ENCODE measurements at regions not wholly inside any gene's neighbourhood (a gene's known extent, or its start where the extent isn't known, plus 50 kb on each side); places are given as distances from the start of the nearest gene placed in this dataset.

DNA sequence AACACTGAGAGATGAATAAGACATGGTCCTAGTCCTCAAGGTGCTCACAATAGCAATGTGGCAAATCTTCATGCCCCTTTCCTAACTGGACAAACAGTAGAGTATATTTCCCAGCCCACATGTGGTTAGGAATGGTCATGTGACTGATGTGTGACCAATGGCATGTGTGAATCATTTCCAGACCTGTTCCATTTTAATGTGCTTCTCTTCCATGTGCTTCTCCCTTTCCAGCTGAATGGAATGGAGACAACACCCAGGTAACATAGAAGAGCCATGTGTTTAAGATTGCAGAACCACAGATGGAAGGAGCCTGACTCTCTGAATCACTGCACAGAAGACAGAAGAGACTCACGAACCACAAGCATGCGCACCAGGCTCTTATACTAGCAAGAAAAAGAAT, 409.9 kb upstream of the NFIA start:
- no peaks in the 10 kb centered on the region for H3K36me3 ChIP-seq (ENCODE audit: control insufficient read depth in 3 of 3, insufficient read depth in 2 of 3, low read depth in 1 of 3, low read length in 3 of 3)
- no peak overlapping the region for H3K4me3 ChIP-seq (ENCODE audit: low read depth in 1 of 3, low read length in 3 of 3)
- 79 to 100% (median 86%) methylated on average over 2 of the region's 2 CpGs for WGBS, 3 donors
- H3K27me3 ChIP-seq (ENCODE audit: control insufficient read depth in 3 of 3, insufficient read depth in 3 of 3, low read length in 3 of 3) = no peaks in the 10 kb centered on the region
- H3K4me1 ChIP-seq (ENCODE audit: control insufficient read depth in 3 of 3, insufficient read depth in 2 of 3, low read depth in 1 of 3, low read length in 2 of 3) = no peaks in the 10 kb centered on the region
- FAIRE-seq (no peak), DNase-seq (no peak)
- no peak overlapping the region for H3K27ac ChIP-seq (ENCODE audit: low read depth in 1 of 3, low read length in 2 of 3)
- H3K9me3 ChIP-seq (ENCODE audit: control insufficient read depth in 2 of 2, insufficient read depth in 1 of 2, low read depth in 1 of 2, low read length in 1 of 2) = no peaks in the 10 kb centered on the region

DNA sequence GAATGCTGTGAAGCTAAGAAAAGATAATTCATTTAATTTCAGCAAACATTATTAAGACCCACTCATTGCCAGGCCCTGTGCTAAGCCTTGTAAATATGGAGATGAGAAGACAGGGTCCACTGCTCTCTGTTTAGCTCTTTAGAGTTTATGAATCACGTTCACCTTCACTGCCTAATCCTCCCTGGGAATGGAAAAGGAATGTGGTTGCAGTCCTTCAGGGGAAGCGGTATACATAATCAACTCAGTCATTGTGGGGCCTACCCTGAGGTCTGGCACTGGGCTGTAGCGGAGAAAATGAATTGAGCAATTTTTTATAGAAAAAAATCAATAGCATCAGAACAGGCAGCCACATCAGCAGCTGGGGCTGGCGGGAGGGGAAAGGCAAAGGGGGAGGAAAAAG, 412.1 kb upstream of the NFIA start:
- Histone ChIP-seq H3K4me3 (ENCODE audit: low read depth in 1 of 3, low read length in 3 of 3) (no peak overlapping the region), H3K36me3 (ENCODE audit: control insufficient read depth in 3 of 3, insufficient read depth in 2 of 3, low read depth in 1 of 3, low read length in 3 of 3) (no peaks in the 10 kb centered on the region), H3K4me1 (ENCODE audit: control insufficient read depth in 3 of 3, insufficient read depth in 2 of 3, low read depth in 1 of 3, low read length in 2 of 3) (no peaks in the 10 kb centered on the region), H3K9me3 (ENCODE audit: control insufficient read depth in 2 of 2, insufficient read depth in 1 of 2, low read depth in 1 of 2, low read length in 1 of 2) (no peaks in the 10 kb centered on the region), H3K27ac (ENCODE audit: low read depth in 1 of 3, low read length in 2 of 3) (no peak overlapping the region), H3K27me3 (ENCODE audit: control insufficient read depth in 3 of 3, insufficient read depth in 3 of 3, low read length in 3 of 3) (no peaks in the 10 kb centered on the region)
- FAIRE-seq = no peak
- no peak for DNase-seq
- 66 to 75% (median 74%) methylated on average over 4 of the region's 4 CpGs for WGBS, 3 donors

DNA sequence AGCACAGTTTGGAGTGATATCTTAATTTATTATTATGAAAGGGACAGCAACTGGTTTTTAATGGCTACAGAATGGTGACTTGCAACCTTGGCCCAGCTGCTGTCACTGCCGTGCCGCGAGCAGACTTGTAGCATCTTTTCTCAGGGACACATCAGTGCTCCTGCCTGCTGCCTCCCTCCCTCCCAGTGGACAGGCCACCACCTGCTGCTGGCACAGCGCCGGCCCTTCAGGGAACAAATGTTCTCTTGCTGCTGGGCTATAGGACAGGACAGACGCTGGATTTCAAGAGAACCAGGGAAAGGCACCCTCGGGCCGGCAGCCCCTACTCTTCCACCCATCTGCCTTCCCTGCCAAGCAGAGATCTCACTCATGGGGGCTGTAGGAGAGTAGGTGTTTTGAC, 413.8 kb upstream of the NFIA start:
- Histone ChIP-seq H3K4me1 (ENCODE audit: control insufficient read depth in 3 of 3, insufficient read depth in 2 of 3, low read depth in 1 of 3, low read length in 2 of 3) (no peaks in the 10 kb centered on the region), H3K27ac (ENCODE audit: low read depth in 1 of 3, low read length in 2 of 3) (no peak overlapping the region), H3K27me3 (ENCODE audit: control insufficient read depth in 3 of 3, insufficient read depth in 3 of 3, low read length in 3 of 3) (no peaks in the 10 kb centered on the region), H3K36me3 (ENCODE audit: control insufficient read depth in 3 of 3, insufficient read depth in 2 of 3, low read depth in 1 of 3, low read length in 3 of 3) (no peaks in the 10 kb centered on the region), H3K4me3 (ENCODE audit: low read depth in 1 of 3, low read length in 3 of 3) (no peak overlapping the region), H3K9me3 (ENCODE audit: control insufficient read depth in 2 of 2, insufficient read depth in 1 of 2, low read depth in 1 of 2, low read length in 1 of 2) (no peaks in the 10 kb centered on the region)
- FAIRE-seq (no peak), DNase-seq (no peak)
- 91 to 94% (median 94%) methylated on average over 8 of the region's 8 CpGs for WGBS, 3 donors

DNA sequence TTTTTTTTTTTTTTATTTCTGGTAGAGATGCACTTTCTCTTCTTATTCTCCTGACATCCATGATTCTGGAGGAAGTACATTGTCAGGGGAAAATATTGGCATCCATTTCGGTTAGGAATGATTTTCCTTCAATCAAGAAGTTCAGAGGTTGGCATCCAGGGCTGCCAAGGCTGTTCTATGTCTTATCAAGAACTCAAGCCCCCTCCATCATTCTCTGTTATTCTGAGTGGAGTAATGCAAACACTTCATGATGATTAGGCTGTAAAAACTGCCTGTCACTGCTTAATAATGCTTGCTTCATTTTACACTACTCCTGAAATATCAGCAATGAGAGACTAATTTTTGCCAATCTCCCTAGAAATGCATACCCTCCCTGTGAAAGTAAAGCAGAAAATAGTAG, 417.1 kb upstream of the NFIA start:
- H3K27me3 ChIP-seq (ENCODE audit: control insufficient read depth in 3 of 3, insufficient read depth in 3 of 3, low read length in 3 of 3) = no peaks in the 10 kb centered on the region
- FAIRE-seq (no peak), DNase-seq (no peak)

DNA sequence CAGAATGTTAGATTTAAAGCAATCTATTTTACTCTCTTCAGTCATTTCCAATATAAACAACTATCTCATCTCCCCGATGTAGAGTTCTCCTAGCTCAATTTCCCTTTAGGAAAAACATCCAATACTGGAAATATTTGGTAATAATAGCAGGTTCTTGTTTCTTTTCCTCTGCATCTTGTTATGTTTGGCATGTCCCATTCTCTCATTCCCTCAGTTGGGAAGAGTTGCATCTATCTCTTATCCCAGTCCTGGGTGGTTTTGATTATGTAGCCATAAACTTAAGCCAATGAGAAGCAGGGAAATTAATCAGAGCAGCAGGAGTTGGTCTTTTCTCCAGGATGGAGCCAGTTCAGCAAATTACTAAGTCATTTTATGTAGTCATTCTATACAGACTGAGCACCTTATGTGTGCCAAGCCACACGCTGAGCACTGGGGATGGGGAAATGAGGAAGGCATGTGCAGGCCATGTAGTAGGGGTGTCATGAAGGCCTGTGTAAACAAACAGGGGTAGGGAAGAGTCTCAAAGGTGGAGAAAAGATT, 418.2 kb upstream of the NFIA start:
- DNase-seq (no peak), FAIRE-seq (no peak)
- H3K27me3 ChIP-seq (ENCODE audit: control insufficient read depth in 3 of 3, insufficient read depth in 3 of 3, low read length in 3 of 3) = no peaks in the 10 kb centered on the region
- no peaks in the 10 kb centered on the region for H3K9me3 ChIP-seq (ENCODE audit: control insufficient read depth in 2 of 2, insufficient read depth in 1 of 2, low read depth in 1 of 2, low read length in 1 of 2)
- no peaks in the 10 kb centered on the region for H3K36me3 ChIP-seq (ENCODE audit: control insufficient read depth in 3 of 3, insufficient read depth in 2 of 3, low read depth in 1 of 3, low read length in 3 of 3)
- H3K27ac ChIP-seq (ENCODE audit: low read depth in 1 of 3, low read length in 2 of 3) = no peak overlapping the region
- WGBS, 3 donors = 77 to 83% (median 80%) methylated on average over 2 of the region's 2 CpGs
- H3K4me3 ChIP-seq (ENCODE audit: low read depth in 1 of 3, low read length in 3 of 3) = no peak overlapping the region
- H3K4me1 ChIP-seq (ENCODE audit: control insufficient read depth in 3 of 3, insufficient read depth in 2 of 3, low read depth in 1 of 3, low read length in 2 of 3) = no peaks in the 10 kb centered on the region

More for the DNA sequence above, 417.1 kb upstream of the NFIA start:
- Histone ChIP-seq H3K9me3 (ENCODE audit: control insufficient read depth in 2 of 2, insufficient read depth in 1 of 2, low read depth in 1 of 2, low read length in 1 of 2) (no peaks in the 10 kb centered on the region), H3K4me1 (ENCODE audit: control insufficient read depth in 3 of 3, insufficient read depth in 2 of 3, low read depth in 1 of 3, low read length in 2 of 3) (no peaks in the 10 kb centered on the region), H3K27ac (ENCODE audit: low read depth in 1 of 3, low read length in 2 of 3) (no peak overlapping the region), H3K4me3 (ENCODE audit: low read depth in 1 of 3, low read length in 3 of 3) (no peak overlapping the region), H3K36me3 (ENCODE audit: control insufficient read depth in 3 of 3, insufficient read depth in 2 of 3, low read depth in 1 of 3, low read length in 3 of 3) (no peaks in the 10 kb centered on the region)
- 60 to 74% (median 65%) methylated on average over 1 of the region's 1 CpG for WGBS, 3 donors

DNA sequence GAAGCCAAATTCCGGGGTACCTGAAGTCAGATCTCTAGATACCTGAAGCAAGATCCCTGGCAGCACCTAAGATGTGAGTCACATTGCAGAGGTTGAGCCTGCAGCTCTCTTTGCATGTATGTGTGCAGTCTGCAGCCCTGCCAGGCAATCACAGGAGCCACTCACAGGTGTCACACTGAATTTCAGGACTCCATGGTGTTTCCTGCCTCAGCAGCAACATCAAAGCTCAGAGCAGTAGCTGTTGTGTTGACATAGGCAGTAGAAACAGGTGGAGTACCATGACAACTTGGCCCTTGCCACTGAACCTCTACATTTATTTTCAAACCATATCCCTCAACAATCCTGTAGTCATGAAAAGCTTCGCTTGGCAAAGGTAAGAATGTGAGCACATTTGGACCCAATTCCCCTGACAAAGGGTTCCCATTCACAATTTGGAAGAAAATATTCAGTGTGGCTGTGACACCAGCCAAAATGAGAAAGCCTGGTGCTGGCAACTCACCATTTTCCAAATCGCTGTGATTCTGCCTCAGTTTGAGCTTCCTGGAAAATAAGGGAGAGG, 419.8 kb upstream of the NFIA start:
- Histone ChIP-seq H3K27me3 (ENCODE audit: control insufficient read depth in 3 of 3, insufficient read depth in 3 of 3, low read length in 3 of 3) (no peaks in the 10 kb centered on the region), H3K27ac (ENCODE audit: low read depth in 1 of 3, low read length in 2 of 3) (no peak overlapping the region), H3K4me3 (ENCODE audit: low read depth in 1 of 3, low read length in 3 of 3) (no peak overlapping the region), H3K9me3 (ENCODE audit: control insufficient read depth in 2 of 2, insufficient read depth in 1 of 2, low read depth in 1 of 2, low read length in 1 of 2) (no peaks in the 10 kb centered on the region), H3K4me1 (ENCODE audit: control insufficient read depth in 3 of 3, insufficient read depth in 2 of 3, low read depth in 1 of 3, low read length in 2 of 3) (no peaks in the 10 kb centered on the region), H3K36me3 (ENCODE audit: control insufficient read depth in 3 of 3, insufficient read depth in 2 of 3, low read depth in 1 of 3, low read length in 3 of 3) (no peaks in the 10 kb centered on the region)
- FAIRE-seq (no peak), DNase-seq (no peak)
- 75 to 85% (median 75%) methylated on average over 3 of the region's 3 CpGs for WGBS, 3 donors

DNA sequence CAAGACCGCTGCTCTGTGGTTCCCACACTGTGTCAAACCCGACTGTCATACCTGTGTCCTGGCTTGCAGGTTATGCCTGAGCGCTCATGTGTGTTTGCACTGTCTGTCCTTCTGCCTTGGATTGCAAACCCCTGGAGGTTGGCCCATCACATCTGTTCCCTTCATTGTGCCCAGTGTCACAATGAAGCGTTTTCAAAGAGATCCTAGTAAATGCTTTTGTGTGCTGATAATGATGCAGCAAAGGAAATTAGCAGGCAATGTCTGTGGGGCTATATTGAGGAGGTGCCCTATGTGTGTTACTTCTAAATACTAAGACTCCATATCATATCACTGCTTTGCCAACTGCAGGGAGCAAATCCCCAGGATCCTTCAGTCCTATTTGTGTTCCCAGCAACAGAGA, 424.4 kb upstream of the NFIA start:
- DNase-seq = no peak
- no peak overlapping the region for H3K4me3 ChIP-seq (ENCODE audit: low read depth in 1 of 3, low read length in 3 of 3)
- no peaks in the 10 kb centered on the region for H3K9me3 ChIP-seq (ENCODE audit: control insufficient read depth in 2 of 2, insufficient read depth in 1 of 2, low read depth in 1 of 2, low read length in 1 of 2)
- no peaks in the 10 kb centered on the region for H3K27me3 ChIP-seq (ENCODE audit: control insufficient read depth in 3 of 3, insufficient read depth in 3 of 3, low read length in 3 of 3)
- no peak for FAIRE-seq
- H3K36me3 ChIP-seq (ENCODE audit: control insufficient read depth in 3 of 3, insufficient read depth in 2 of 3, low read depth in 1 of 3, low read length in 3 of 3) = no peaks in the 10 kb centered on the region
- 81 to 84% (median 82%) methylated on average over 4 of the region's 4 CpGs for WGBS, 3 donors
- H3K4me1 ChIP-seq (ENCODE audit: control insufficient read depth in 3 of 3, insufficient read depth in 2 of 3, low read depth in 1 of 3, low read length in 2 of 3) = no peaks in the 10 kb centered on the region
- H3K27ac ChIP-seq (ENCODE audit: low read depth in 1 of 3, low read length in 2 of 3) = no peak overlapping the region

DNA sequence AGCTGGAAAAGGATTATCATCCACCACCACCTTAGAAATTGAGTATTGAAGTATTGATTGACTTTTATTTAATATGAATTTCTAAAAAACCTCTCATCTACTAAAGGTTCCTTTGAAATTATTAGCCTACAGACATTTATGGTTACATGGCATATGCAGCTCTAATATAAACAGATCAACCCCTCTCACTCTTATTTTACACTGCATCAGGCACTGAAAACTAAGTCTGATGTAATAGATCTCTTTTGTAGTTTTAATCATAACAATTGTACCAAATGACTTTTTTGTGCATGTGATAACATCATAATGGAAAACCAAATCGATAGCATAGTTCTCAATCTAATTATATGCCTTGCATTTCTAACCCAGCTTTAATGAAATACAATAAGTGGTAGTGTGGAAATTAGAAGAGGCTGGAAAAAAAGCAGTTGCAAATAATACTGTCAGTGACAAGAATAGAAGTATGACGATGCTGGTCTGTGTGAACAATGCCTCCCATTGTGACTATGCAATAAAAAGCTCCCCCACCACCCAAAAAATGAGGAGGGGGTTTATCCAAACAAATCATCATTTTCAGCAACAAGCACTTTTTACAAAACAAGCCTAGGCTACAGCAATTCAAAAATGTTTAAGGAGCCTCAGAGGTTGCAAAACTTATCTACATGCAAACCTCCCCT, 426.5 kb upstream of the NFIA start:
- 65 to 73% (median 67%) methylated on average over 2 of the region's 2 CpGs for WGBS, 3 donors
- no peak for DNase-seq
- Histone ChIP-seq H3K9me3 (ENCODE audit: control insufficient read depth in 2 of 2, insufficient read depth in 1 of 2, low read depth in 1 of 2, low read length in 1 of 2) (no peaks in the 10 kb centered on the region), H3K27ac (ENCODE audit: low read depth in 1 of 3, low read length in 2 of 3) (no peak overlapping the region), H3K4me3 (ENCODE audit: low read depth in 1 of 3, low read length in 3 of 3) (no peak overlapping the region), H3K4me1 (ENCODE audit: control insufficient read depth in 3 of 3, insufficient read depth in 2 of 3, low read depth in 1 of 3, low read length in 2 of 3) (no peaks in the 10 kb centered on the region), H3K27me3 (ENCODE audit: control insufficient read depth in 3 of 3, insufficient read depth in 3 of 3, low read length in 3 of 3) (no peaks in the 10 kb centered on the region), H3K36me3 (ENCODE audit: control insufficient read depth in 3 of 3, insufficient read depth in 2 of 3, low read depth in 1 of 3, low read length in 3 of 3) (no peaks in the 10 kb centered on the region)
- FAIRE-seq = no peak
